OCI-LY7 (cell line): ENCODE measurements at regions not wholly inside any gene's neighbourhood (a gene's known extent, or its start where the extent isn't known, plus 50 kb on each side); places are given as distances from the start of the nearest gene placed in this dataset.

ENCODE experiments used
- BruUV-seq: library from RNA; stranded (reverse); fragments of 400-500 nt; replicated peaks from 2 replicates; lab custom pipeline; 2021; lab: Mats Ljungman, UMichigan
- CTCF ChIA-PET: fragments of 300-600 bp; sonication (Branson Sonifier 250); formaldehyde crosslinking; loops from one replicate; lab custom pipeline; 2022; ENCODE audit warnings: antibody characterized with exemption; ENCODE audit not compliant: unreplicated experiment; lab: Charles Lee
- POLR2A ChIA-PET: fragments of 300-600 bp; sonication (Branson Sonifier 250); formaldehyde crosslinking; loops from one replicate; lab custom pipeline; 2022; ENCODE audit warnings: antibody characterized with exemption; lab: Charles Lee
- DNase-seq: peaks from one replicate; pipeline ENCODE4 v3.0.0-alpha.2; 2015; ENCODE audit warnings: low spot score
- H2AFZ ChIP-seq: fragments of 200-600 bp; sonication (generic), shearing (Covaris generic); 2 replicates; pipeline ENCODE4 v1.6.1; 2014; ENCODE audit warnings: mild to moderate bottlenecking, antibody characterized with exemption, low read length, moderate library complexity
- H3K27ac ChIP-seq: fragments of 200-600 bp; sonication (generic); 2 replicates; pipeline ENCODE4 v1.5.1; 2014; ENCODE audit warnings: mixed run types, low read depth, mild to moderate bottlenecking, moderate library complexity, low read length, inconsistent platforms; ENCODE audit not compliant: poor library complexity, severe bottlenecking
- H3K36me3 ChIP-seq: fragments of 200-600 bp; sonication (generic); 2 replicates; pipeline ENCODE4 v1.6.1; 2014; ENCODE audit warnings: mild to moderate bottlenecking, antibody characterized with exemption, low read length, moderate library complexity, mixed read lengths; ENCODE audit not compliant: insufficient read depth
- H3K4me1 ChIP-seq: fragments of 200-600 bp; sonication (generic); 2 replicates; pipeline ENCODE4 v1.5.1; 2014; ENCODE audit warnings: mild to moderate bottlenecking, low read length; ENCODE audit not compliant: insufficient read depth, poor library complexity, severe bottlenecking
- H3K4me2 ChIP-seq: fragments of 200-600 bp; sonication (generic); 2 replicates; pipeline ENCODE4 v1.6.1; 2014; ENCODE audit warnings: mild to moderate bottlenecking, low read length
- H3K4me3 ChIP-seq: fragments of 200-600 bp; sonication (generic); 2 replicates; pipeline ENCODE4 v1.5.1; 2014; ENCODE audit warnings: mild to moderate bottlenecking, low read depth, low read length; ENCODE audit not compliant: poor library complexity, severe bottlenecking
- H3K79me2 ChIP-seq: fragments of 200-600 bp; sonication (generic); 2 replicates; pipeline ENCODE4 v1.6.1; 2016; ENCODE audit warnings: low read depth, mild to moderate bottlenecking, low read length, moderate library complexity, mixed read lengths; ENCODE audit not compliant: insufficient read depth
- H3K9me2 ChIP-seq: fragments of 200-600 bp; sonication (generic); 2 replicates; pipeline ENCODE4 v1.6.1; 2016; ENCODE audit warnings: mild to moderate bottlenecking, low read length, mixed read lengths; ENCODE audit not compliant: insufficient read depth
- H3K9me3 ChIP-seq: fragments of 200-600 bp; sonication (generic); 2 replicates; pipeline ENCODE4 v1.6.1; 2014; ENCODE audit warnings: mild to moderate bottlenecking, mixed run types, low read length, mixed read lengths
- H4K20me1 ChIP-seq: fragments of 200-600 bp; sonication (generic); 2 replicates; pipeline ENCODE4 v1.6.1; 2014; ENCODE audit warnings: mild to moderate bottlenecking, antibody characterized with exemption, low read length, moderate library complexity, mixed read lengths; ENCODE audit not compliant: insufficient read depth
- CTCF ChIP-seq: fragments of 200-600 bp; sonication (generic); conservative IDR thresholded peaks from 2 replicates; pipeline ENCODE4 v1.5.1; 2014; ENCODE audit warnings: mild to moderate bottlenecking, antibody characterized with exemption, low read length, moderate library complexity, mixed read lengths
- EZH2phosphoT487 ChIP-seq: fragments of 200-600 bp; sonication (generic); IDR thresholded peaks from 2 replicates; pipeline ENCODE4 v1.6.1; 2018; ENCODE audit warnings: low read depth, borderline replicate concordance, mild to moderate bottlenecking, mixed run types, antibody characterized with exemption, low read length, moderate library complexity, mixed read lengths
- intact Hi-C: fragments of 100-400 bp; cut with micrococcal nuclease; formaldehyde crosslinking; loops from one replicate; pipeline ENCODE4 v1.10.0; 2022; ENCODE audit not compliant: unreplicated experiment

GRCh38 chr9:86778761-86779160 is 168.5 kb downstream of the GAS1 start:
- BruUV-seq = no TSS peak
- Histone ChIP-seq H2AFZ (no peak overlapping the region), H3K79me2 (no peaks in the 10 kb centered on the region), H3K4me3 (no peak overlapping the region), H3K36me3 (no peaks in the 10 kb centered on the region), H3K9me2 (no peaks in the 10 kb centered on the region), H3K4me1 (no peaks in the 10 kb centered on the region), H3K9me3 (no peaks in the 10 kb centered on the region), H4K20me1 (no peaks in the 10 kb centered on the region), H3K27ac (no peak overlapping the region), H3K4me2 (no peak overlapping the region)
- DNase-seq = no peak
- ChIA-PET CTCF (no interaction called here), POLR2A (no interaction called here)
- intact Hi-C loops = no loop called here
- TF ChIP-seq CTCF (no peak), EZH2phosphoT487 (no peak)

- no peaks in the 10 kb centered on the region for H3K9me3 ChIP-seq
- BruUV-seq = no TSS peak
- no peaks in the 10 kb centered on the region for H3K79me2 ChIP-seq
- H3K4me3 ChIP-seq = no peak overlapping the region
- no peaks in the 10 kb centered on the region for H3K4me1 ChIP-seq
- intact Hi-C loops = no loop called here
- ChIA-PET CTCF (no interaction called here), POLR2A (no interaction called here)
- H3K36me3 ChIP-seq = no peaks in the 10 kb centered on the region
- no peak for DNase-seq
- no peak overlapping the region for H3K4me2 ChIP-seq
- H3K27ac ChIP-seq = no peak overlapping the region
- no peak overlapping the region for H2AFZ ChIP-seq
- TF ChIP-seq EZH2phosphoT487 (no peak), CTCF (no peak)
- H3K9me2 ChIP-seq = no peaks in the 10 kb centered on the region
- H4K20me1 ChIP-seq = no peaks in the 10 kb centered on the region
Measured at GRCh38 chr9:86775718-86776117, 171.6 kb downstream of the GAS1 start.

- no peaks in the 10 kb centered on the region for H4K20me1 ChIP-seq
- no peaks in the 10 kb centered on the region for H3K36me3 ChIP-seq
- H3K4me3 ChIP-seq = no peak overlapping the region
- BruUV-seq = no TSS peak
- no peak overlapping the region for H3K27ac ChIP-seq
- ChIA-PET CTCF (no interaction called here), POLR2A (interaction anchor here (1.3 kb wide), 1 partner anchor 10 kb away, joined by 3 read pairs; no protein-coding TSS in a partner anchor)
- H3K9me2 ChIP-seq = no peaks in the 10 kb centered on the region
- no peak overlapping the region for H2AFZ ChIP-seq
- DNase-seq = no peak
- intact Hi-C loops = no loop called here
- H3K4me2 ChIP-seq = no peak overlapping the region
- TF ChIP-seq CTCF = no peak
- TF ChIP-seq EZH2phosphoT487 = no peak
- no peaks in the 10 kb centered on the region for H3K9me3 ChIP-seq
- H3K4me1 ChIP-seq = no peaks in the 10 kb centered on the region
- H3K79me2 ChIP-seq = no peaks in the 10 kb centered on the region
Measured at GRCh38 chr9:86774116-86774515, 173.2 kb downstream of the GAS1 start.
